GM06990 (cell line): ENCODE measurements at regions not wholly inside any gene's neighbourhood (a gene's known extent, or its start where the extent isn't known, plus 50 kb on each side); places are given as distances from the start of the nearest gene placed in this dataset.

Experiments used
- DNase-seq: peaks from one replicate; pipeline ENCODE4 v3.0.0-alpha.2; 2011; ENCODE audit not compliant: insufficient read length; ENCODE audit errors: extremely low read depth
- H3K27me3 ChIP-seq: replicated peaks from 2 replicates; pipeline ENCODE4 v1.6.0; 2011; ENCODE audit warnings: low read length; ENCODE audit not compliant: control insufficient read depth, insufficient read depth
- H3K36me3 ChIP-seq: 2 replicates; pipeline ENCODE4 v1.5.1; 2011; ENCODE audit warnings: low read length; ENCODE audit not compliant: control insufficient read depth, insufficient read depth
- H3K4me3 ChIP-seq: replicated peaks from 2 replicates; pipeline ENCODE4 v1.5.1; 2011; ENCODE audit warnings: low read depth, mild to moderate bottlenecking, control low read depth, low read length
- CTCF ChIP-seq: IDR thresholded peaks from 2 replicates; pipeline ENCODE4 v1.5.1; 2011; ENCODE audit warnings: low read length, control low read depth, mild to moderate bottlenecking, inconsistent platforms; ENCODE audit not compliant: insufficient read depth, poor library complexity, severe bottlenecking

DNA sequence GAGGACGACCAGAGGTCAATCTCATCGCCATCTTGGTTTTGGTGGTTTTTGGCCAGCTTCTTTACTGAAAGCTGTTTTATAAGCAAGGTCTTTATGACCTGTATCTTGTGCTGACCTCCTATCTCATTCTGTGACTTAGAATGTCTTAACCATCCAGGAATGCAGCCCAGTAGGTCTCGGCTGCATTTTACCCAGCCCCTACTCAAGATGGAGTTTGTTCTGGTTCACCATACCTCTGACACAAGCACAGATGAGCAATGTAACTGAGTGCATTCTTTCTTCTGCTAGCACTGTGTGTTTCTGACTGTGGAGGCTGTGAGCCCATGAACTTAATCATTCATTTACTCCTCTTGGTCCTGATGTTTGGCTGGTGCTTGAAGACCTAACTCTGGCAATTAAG is 794.5 kb upstream of the CELF2 start:
- no peak for DNase-seq
- Histone ChIP-seq H3K27me3 (no peaks in the 10 kb centered on the region), H3K4me3 (no peak overlapping the region), H3K36me3 (no peaks in the 10 kb centered on the region)
- TF ChIP-seq CTCF = no peak

DNA sequence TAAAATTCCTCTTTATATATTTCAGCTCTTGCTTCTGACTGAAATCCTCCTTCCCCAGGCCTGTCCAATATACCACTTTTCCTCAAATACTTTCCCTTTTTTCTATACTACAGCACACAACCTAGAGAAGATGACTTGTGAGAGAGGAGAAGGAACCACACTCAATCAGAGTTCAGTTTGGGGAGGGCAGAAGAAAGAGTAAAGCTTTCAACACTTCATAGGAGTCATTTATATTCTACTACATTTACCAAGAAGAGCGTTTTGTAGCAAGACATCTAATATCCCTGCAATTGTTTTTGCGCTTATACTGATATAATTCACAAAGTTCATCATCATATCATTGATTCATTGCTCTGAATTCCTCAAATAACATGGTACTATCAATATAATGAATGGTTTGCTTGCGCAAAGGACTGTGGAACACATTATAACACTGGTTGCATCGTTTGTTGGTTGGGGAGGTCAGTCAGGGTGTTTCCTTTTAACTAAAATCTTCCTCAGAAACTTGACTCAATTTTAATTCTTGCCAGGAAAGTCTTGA is 792.5 kb upstream of the CELF2 start:
- no peak for DNase-seq
- no peaks in the 10 kb centered on the region for H3K27me3 ChIP-seq
- no peaks in the 10 kb centered on the region for H3K36me3 ChIP-seq
- no peak overlapping the region for H3K4me3 ChIP-seq
- no peak for TF ChIP-seq CTCF

DNA sequence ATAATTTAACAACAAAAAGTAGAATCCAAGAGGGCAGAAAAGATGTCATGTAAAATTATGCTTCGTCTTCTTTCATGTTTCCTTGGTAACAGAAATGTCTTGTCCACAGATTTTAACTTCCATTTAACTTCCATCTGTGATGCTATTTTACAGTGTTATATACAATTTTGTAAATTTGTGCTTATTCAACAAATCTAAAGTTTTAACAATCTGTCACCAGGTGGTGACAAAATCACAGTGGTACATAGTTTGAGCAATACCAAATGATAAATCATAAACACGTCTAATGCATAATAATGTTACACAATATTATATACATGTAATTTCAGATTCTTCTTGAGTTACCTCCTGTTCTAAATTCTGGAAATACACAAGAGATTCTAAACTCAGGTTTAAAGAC is 784.4 kb upstream of the CELF2 start:
- H3K27me3 ChIP-seq = no peaks in the 10 kb centered on the region; the same call in 1 of the 2 replicates
- no peak for DNase-seq
- H3K36me3 ChIP-seq = no peaks in the 10 kb centered on the region
- no peak overlapping the region for H3K4me3 ChIP-seq
- TF ChIP-seq CTCF = no peak

GRCh38 chr10:10235003-10235402 is 782.7 kb upstream of the CELF2 start:
- no peak for DNase-seq
- Histone ChIP-seq H3K36me3 (no peaks in the 10 kb centered on the region), H3K27me3 (no peaks in the 10 kb centered on the region; the same call in 1 of the 2 replicates), H3K4me3 (no peak overlapping the region)
- no peak for TF ChIP-seq CTCF

DNA sequence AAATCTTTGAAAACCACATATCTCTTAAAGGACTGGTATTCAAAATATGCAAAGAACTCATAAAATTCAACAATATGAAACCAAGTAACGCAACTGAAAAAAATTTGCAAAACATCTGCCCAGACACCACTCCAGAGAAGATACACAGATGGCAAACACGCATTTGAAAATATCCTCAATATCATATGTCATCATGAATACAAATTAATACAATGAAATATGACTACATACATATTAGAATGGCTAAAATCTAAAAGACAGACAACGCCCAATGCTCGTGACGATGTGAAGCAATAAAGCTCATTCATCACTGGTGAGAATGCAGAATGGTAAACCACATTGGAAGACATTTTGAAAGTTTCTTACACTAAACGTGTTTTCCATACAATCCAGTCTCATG is 770.1 kb upstream of the CELF2 start:
- DNase-seq = no peak
- Histone ChIP-seq H3K4me3 (no peak overlapping the region), H3K36me3 (no peaks in the 10 kb centered on the region), H3K27me3 (no peaks in the 10 kb centered on the region)
- no peak for TF ChIP-seq CTCF

DNA sequence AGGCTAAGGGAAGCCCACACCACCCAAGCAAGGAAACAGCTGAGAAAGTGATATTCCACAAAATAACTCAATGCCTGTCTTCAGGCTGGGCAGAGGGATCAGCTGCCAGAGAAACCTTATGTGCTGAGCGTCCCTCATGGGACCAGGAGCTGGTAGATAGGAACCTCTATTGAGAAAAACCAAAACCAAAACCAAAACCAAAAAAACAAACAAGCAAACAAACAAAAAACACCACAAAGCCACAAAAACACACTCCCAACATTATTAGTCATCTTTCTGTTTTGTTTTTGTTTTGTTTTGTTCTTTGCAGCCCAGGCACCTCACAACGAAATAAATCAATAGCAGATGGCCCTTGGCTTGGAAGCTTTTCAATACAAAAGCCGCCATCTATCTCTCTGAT is 760.8 kb upstream of the CELF2 start:
- no peak for TF ChIP-seq CTCF
- Histone ChIP-seq H3K27me3 (no peaks in the 10 kb centered on the region), H3K4me3 (no peak overlapping the region), H3K36me3 (no peaks in the 10 kb centered on the region)
- DNase-seq = no peak
